Medulla oblongata (tissue), 1 donor: ENCODE measurements at regions not wholly inside any gene's neighbourhood (a gene's known extent, or its start where the extent isn't known, plus 50 kb on each side); places are given as distances from the start of the nearest gene placed in this dataset.

Source experiments
- DNase-seq: peaks from one replicate; pipeline ENCODE4 v3.0.0-alpha.2; 2015; ENCODE audit errors: extremely low spot score

DNA sequence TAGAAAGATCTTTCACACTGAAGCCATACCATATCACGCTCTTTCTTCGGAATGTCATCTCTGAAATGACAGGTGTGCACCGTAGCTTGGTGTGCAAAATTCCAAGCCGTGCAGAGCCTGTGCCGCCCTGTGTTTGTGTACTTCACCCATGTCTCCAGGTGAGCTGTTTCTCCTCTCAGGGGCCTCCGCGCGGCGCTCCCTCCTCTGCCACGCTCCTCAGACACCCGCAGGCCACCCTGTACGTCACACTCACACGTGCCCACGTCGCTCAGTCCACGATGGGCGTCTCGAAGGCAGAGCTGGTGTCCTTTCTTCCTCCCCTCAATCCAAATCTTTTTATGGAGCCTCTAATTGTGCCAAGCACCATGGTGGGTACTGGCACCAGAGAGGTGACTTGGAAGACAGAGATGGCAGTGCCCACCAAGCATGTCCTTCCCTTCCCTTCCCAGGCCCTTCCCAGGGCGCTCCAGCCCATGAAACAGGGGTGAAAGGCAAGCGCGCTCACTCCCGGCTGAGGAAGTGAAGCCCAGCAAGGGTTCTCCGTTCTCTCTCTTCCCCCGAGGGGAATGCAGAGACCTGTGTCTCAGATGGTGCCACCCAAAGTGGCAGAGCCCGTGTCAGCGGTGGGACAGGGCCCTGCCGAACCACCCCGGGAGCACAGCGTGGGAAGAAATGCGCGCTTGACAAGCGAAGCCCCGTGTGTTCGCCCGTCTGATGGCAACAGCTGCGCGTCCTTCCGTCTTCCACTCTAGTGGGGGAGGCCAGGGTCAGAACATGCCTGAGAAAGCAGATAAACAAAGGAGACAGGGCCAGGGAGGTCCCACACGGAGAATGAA is 292.5 kb upstream of the SHH start:
- no peak for DNase-seq

DNA sequence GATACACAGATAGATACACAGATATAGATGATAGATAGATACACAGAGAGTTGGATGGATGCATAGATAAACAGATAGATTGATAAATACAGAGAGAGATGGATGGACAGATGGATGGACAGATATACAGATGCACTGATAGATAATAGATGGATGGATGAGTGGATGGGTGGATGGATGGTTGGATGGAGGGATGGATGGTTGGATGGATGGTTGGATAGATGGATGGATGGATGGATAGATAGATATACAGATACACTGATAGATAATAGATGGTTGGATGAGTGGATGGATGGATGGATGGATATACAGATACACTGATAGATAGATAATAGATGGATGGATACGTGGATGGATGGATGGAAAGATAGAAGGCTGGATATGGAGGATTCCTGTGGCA is 290.0 kb upstream of the SHH start:
- no peak for DNase-seq

DNA sequence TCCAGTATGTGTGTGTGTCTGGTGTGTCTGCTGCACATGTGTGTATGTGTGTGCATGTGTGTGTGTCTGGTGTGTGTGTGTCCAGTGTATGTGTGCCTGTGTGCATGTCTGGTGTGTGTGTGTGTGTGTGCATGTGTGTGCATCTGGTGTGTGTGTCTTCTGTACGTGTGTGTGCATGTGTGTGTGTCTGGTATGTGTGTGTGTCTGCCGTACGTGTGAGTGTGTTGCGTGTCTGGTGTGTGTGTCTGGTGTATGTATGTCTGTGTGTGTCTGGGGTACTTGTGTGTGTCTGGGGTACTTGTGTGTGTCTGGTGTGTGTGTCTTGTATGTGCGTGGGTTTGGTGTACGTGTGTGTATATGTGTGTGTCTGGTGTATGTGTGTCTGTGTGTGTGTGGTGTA is 289.1 kb upstream of the SHH start:
- DNase-seq = no peak

DNA sequence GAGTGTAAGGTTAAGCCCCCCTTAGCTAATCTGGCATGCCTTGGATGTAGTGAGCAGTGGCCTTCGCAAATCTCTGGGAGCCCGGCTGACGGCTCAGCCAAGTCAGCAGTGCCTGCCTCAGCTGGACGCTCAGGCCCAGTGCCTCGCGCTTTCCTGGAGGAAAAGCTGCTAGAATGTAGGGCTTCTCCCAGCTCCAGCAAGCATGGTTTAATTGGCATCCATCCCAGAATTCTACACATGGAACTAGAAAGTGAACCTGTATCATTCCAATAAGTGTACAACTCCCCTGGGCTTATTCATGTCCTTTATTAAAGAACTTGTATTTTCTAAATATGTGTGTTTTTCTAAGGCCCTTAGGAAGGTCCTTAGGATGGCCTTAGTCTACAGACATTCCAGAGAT is 287.8 kb upstream of the SHH start:
- DNase-seq = no peak

DNA sequence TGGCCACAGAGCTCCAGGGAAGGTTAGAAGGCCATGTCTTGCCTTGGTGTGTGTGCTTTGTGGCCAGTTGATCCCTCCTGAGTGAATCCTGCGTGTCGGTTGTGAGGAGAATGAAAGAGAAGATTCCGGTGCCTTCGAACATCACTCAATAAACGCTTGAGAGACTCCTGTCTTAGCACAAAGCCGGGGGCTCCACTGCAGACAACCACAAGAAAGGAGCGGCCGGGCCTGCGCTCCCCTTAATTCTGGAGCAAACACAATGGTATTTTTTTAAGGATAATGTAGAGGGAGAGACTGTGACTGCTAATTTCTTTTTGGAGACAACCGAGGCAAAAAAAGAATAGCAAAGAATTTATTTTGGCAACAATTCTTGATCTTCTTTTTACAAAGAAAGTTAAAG is 286.8 kb upstream of the SHH start:
- no peak for DNase-seq

DNA sequence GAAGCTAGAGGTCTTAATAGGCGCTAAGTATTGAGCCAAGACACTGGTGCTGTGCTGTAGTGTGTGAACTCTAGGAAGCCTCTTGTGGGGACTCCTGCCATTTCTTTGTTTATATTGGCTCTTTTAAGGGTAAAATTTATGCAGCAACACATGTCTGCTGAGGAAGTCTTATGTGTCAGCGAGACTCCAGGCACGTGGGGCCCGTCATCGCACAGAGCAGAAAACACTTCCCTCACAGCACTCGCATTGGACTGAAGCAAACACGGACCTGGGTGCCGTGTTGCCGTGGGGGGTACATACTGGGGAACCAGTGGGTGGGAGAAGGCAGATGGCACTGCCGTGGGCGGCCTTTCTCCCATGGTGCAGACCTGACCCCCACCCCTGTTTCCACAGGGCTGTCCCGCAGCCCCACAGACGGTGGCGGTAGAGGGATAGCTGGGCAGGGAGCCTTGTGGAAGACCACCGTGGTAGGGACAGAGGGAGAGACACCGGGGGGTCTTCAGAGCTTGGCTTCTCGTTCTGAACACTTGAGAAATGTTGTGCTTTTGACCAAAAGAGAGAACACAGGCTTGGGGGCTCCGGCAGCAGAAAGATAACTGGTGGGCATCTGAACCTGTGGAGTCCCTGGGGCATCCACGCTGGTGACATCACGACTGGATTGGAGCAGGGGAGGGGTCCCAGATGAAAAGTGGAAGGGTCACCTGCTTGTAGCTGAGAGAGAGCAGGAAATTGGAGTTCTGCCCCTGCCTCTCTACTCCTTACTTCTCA is 284.7 kb upstream of the SHH start:
- DNase-seq = no peak

DNA sequence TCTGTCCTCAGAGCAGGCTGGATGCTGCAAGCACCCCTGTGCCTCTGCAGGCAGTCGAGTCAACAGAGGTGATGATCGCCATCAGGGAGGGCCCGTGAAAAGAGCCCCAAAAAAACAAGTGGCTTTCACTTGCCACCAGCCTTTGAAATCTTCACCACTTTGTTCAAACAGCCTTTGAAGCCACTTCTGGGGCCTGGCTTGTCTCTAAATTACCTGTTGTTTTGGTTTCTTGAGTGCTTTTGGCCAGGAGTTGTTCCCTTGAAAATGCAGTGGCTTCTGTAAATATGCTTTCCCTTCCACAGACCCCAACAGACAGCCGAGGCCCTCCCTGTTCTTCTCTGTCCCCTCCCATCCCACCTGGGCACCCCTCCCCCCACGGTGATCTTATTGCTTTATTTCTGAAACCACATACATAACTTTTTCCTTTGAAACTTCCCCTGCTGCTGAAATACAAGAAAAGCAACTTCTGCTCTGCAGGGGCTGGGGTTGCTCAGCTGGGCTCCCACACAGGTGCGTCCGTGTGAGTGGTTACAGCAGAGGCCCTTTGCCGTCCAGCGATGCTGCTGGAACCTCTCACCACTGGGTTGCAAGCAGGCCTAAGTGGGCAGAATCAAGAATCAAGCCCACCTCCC is 283.8 kb upstream of the SHH start:
- DNase-seq = no peak

DNA sequence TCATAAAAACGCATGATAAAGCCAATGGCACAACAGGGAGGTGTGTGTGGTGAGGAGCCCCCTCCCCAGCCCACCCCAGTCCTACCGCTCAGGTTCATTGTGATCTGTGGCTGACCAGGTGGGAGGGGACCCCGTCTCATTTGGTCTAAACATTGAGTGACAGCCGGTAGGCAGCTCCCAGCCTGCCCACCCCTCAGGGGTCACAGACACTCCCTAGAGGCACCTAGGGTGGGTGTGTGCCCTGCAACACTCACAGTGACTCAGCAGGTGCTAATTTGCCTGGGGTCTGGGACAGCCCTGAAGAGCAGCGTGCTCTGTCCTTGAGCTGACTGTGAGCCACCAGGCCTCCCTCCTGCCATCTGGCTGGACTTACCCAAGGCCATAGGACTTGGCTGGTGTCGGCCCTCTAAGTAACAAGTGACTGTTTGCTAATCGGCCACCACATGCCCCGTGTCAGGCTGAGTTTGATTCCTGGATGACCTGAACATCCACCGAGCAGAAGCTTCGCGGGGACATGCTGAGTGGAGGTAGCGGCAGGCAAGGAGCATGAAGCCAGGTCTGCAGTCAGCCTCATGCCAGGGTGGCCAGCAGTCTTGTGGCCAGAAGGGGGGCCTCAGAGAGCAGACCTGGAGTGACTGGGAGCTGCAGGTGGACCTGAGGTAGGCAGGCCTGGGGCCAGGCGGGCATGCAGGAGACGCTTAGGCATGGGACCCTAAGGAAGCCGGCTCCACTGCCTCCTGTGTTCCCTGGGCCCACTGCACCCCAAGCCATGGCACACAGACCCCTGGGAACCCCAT is 282.3 kb upstream of the SHH start:
- no peak for DNase-seq

DNA sequence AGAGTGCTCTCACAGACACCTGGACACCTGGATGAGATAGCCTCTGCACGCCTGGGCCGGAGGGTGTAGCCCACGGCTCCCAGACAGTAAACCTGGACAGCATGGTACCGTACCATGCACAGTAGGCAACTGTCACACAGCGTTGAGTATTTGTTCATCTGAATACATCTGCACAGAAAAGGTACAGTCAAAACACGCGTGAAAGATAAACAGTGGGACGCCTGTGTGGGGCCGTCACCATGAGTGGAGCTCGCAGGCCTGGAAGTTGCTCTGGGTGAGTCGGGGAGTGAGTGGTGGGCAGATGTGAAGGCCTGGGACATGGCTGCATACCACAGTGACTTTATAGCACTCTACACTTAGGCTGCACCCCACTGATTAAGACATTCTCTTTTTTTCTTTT is 280.0 kb upstream of the SHH start:
- no peak for DNase-seq

DNA sequence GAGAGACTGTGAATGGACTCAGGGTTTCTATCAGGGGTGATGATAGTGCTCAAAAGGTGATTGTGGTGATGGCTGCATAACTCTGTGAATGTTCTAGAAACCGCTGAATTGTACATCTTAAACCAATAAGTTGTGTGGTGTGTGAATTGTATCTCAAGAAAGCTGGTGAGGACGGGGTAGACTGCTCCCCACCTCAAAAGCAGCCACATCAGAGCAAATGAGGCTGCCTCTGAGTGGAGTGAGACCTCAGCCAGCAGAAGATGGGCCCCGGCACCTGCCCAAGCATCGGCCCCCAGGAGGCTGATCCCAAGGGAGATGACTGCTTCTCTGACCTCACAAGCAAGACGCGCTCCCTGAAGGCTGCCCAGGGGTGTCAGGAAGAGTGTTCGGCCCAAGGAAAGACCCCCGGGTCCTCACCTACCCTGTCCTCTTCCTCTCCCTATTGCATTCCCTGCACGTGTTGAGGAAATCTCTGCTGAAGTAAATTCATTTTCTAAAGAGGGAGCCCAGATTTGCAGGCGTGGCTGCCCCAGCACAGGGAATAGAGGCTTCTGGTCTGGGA is 279.3 kb upstream of the SHH start:
- DNase-seq = no peak

DNA sequence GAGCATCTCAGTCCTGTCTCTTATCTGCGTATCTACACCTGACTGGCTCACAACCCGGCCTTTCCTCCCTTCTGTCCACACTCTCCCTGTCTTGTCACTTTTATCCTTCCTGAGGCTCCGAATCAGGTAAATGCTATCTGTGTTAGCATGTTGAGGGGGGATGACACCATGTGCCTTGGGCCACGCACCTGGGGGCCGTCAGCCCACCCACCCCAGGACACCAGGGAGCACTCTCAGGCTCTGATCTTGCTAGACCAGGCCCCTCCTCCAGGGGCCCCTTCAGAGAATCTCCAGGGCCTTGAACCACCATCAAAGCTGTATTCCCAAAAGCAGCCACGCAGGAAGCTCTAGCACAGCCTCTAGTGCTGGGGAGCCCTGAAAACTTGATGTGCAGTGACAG is 278.7 kb upstream of the SHH start:
- no peak for DNase-seq

DNA sequence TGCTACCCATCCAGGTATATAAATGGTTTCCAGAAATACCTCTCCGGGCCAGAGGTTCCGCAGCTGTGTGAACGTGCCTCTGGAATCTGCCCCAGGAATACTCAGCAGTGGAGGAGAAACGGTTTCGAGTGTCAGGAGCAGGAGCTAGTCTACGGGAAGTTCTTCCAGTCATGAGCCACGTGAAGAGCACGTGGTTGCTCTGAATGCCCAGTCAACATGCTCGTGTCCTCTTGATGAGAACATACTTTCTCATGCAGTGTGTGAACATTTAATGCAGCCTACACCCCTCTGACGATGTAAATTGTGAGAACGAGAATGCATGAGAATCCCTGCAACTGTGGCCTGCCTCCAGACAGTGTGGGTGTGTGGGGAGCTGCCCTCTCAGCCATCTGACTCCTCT is 277.0 kb upstream of the SHH start:
- no peak for DNase-seq

DNA sequence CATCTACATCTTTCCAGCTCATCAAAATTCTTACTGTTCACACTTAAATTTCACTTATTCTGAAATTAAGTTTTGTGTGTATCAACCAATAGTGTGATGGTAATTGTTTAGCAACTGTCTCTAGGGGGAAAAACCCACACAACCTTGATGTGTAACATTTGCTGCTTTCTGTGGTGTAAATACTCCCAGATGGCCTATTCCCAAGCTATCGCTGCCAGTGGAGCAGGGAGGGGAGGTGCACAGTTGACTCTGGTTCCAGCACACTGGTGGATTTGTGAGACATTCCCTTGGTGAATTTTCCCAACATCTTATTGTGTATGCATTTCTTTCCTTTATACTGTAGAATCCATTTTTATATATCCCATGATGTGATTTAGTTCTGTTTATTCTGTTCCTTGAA is 275.9 kb upstream of the SHH start:
- no peak for DNase-seq

DNA sequence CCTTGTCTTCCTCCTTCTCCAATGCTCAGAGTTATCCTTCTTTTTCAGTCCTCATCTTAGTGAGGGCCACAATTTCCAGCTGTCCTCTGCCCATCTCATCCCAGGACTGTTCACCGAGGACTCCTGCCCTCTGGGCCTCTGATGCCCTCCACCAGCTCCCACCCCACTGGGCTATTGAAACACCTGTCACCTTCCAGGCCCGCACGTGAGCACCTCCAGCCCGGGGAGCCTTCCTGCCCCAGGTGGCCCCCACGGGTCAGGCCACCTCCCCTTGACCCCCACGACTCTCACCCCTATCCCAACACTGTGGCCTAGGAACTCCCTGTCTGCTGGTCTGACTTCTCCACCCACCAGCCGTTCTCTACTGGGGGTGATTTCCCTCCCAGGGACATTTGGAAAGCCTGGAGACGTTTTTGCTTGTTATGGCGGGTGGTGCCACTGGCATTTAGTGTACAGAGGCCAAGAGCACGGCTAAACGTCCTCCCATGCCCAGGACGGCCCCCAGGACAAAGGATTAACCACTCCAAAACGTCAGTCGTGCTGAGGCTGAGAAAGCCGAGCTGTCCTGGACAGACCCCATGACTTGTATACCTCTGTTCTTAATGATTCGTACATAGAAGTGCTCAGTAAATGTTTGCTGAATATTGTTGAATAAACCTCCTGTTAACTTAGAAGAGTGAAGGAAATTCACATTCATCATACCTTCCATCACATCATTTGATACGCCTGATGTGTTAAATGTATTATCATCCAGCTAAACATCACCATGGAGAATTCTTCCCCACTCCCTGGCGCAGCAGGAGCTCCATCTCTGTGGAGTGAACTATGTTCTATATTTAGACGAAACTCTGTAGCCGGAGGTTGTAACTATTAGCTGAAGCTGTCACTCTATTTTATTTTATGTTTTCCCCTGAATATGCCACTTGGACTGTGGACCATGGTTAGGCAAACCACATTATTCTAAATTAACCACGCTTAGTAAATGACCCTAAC is 270.1 kb upstream of the SHH start:
- DNase-seq = no peak

DNA sequence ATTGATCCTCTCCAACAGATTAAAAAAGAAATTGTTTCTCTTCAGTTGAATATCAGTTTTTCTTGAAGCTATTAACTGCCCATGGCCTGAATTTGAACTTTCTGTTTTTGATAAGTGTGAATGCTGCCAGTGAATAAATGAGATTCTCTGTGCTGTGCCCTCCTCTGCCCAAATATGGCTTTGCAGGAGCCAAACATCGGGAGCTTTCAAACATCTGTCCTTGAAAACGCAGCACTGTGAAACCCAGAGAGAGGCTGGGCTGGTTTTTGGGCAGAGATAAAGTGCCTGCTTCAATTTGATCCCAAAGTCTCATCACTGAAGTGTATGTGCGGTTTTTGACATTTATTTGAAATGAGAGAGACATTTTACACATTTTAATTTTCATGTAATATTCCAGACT is 268.3 kb upstream of the SHH start:
- no peak for DNase-seq

DNA sequence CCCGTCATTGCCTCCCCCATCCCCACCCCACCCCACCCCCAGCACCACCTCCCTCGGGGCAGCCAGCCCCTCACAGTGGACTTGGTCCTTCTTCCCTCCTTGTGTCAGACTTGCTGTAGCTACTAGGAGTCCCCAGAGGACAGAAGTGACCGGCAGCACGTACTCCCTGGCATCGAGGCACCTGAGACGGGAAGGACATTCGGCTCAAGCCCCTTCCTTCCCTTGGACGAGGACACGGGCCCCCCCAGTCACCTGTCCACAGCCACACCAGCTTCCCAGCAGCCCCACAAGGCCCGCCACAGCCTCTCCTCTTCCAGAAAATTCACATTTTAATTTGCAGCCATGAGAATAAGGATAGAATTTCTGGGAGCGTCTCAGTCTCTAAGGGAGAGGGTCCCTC is 267.8 kb upstream of the SHH start:
- no peak for DNase-seq

DNA sequence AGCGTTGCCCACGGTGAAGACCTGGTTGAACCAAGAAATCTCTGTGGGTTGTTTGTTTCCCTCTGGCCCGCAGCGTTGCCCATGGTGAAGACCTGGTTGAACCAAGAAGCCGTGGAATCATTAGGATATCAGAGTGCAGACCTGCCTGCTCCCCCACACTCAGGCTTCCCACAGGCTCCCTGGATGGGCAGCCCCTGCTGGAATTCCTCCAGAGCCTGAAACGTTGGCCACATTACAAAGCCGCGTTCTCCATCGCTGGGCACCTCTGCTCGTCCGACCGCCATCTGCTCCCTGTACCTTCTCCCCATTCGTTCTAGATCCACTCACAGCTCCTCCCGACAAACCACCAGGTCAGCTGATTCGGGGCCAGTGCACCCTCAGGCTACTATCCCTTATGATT is 266.9 kb upstream of the SHH start:
- DNase-seq = no peak

DNA sequence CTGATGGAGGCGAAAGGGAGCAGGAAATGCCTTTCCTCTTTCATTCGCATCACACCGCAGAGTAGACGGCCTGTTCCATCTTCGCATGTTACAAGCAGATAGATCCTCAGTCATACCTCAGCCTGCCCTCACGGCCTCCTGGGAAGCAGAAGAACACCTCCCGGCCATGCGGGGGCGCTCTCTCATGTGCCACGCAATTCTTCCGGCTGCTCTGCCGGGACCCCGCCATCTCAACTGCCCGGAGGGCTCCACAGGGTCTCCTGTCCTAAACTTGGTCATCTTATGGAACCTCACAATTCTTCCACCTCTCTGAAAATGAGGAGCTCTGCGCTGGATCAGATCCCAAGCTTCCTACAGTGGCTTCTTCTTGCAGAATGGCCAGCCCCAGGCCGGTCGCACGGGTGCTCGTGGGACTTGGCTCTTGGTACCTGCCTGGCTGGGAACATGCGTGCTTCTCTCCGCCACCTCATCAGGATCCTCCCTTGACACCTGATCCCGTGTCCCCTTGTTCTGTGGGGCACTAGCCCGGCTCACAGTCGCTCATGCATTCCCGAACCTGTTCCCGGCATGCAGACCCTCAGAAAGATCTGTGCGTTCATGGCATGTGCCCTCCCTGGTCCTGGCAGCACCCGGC is 262.8 kb upstream of the SHH start:
- DNase-seq = no peak

DNA sequence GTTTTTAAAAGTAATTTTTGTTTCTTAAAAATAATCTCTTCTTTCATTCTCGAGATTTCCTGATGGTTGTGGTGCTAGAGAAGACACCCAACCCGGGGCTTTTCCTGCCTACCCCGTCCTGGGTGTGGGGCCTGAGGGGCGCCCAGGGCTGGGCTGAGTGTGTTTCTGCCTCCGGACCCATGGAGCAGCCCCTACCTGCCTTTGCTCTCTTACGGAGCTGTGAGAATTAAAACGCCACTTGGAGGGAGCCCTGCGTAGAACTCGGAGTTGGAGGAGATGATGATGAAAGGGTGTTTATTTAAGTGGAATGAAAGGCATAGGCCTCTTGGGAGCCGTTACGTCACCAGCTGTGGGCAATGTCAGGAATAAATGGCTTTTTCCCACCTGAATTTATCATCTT is 261.8 kb upstream of the SHH start:
- no peak for DNase-seq
